Effector memory CD4-positive, alpha-beta T cell (primary cell): ENCODE measurements at regions not wholly inside any gene's neighbourhood (a gene's known extent, or its start where the extent isn't known, plus 50 kb on each side); places are given as distances from the start of the nearest gene placed in this dataset.

Experiments used
- DNase-seq, 3 donors: peaks; one replicate each; pipeline ENCODE4 v3.0.0-alpha.2; 2020
- H3K27ac ChIP-seq: 2 replicates; pipeline ENCODE4 v1.7.0; 2013; ENCODE audit warnings: mild to moderate bottlenecking, low read length, moderate library complexity; ENCODE audit not compliant: insufficient read depth, poor library complexity, severe bottlenecking
- H3K27me3 ChIP-seq: replicated peaks from 2 replicates; pipeline ENCODE4 v1.7.0; 2013; ENCODE audit warnings: mild to moderate bottlenecking, low read length; ENCODE audit not compliant: insufficient read depth, control insufficient read depth, poor library complexity, severe bottlenecking
- H3K36me3 ChIP-seq: 2 replicates; pipeline ENCODE4 v1.7.0; 2013; ENCODE audit warnings: mild to moderate bottlenecking, low read length, moderate library complexity; ENCODE audit not compliant: control insufficient read depth, insufficient read depth
- H3K4me1 ChIP-seq: 2 replicates; pipeline ENCODE4 v1.7.0; 2013; ENCODE audit warnings: low read length, mild to moderate bottlenecking; ENCODE audit not compliant: control insufficient read depth, insufficient read depth, poor library complexity, severe bottlenecking
- H3K4me3 ChIP-seq: 2 replicates; pipeline ENCODE4 v1.7.0; 2013; ENCODE audit warnings: low read length, low read depth, mild to moderate bottlenecking; ENCODE audit not compliant: insufficient read depth, poor library complexity, severe bottlenecking
- H3K9me3 ChIP-seq: 2 replicates; pipeline ENCODE4 v1.7.0; 2013; ENCODE audit warnings: mild to moderate bottlenecking, low read length, moderate library complexity; ENCODE audit not compliant: control insufficient read depth

GRCh38 chr2:64767670-64768468 is 114.2 kb upstream of the SERTAD2 start:
- peaks cover 5% of the 10 kb centered on the region for H3K4me1 ChIP-seq

GRCh38 chr2:64768491-64769005 is 114.8 kb upstream of the SERTAD2 start:
- Histone ChIP-seq H3K27me3 (no peaks in the 10 kb centered on the region), H3K9me3 (no peaks in the 10 kb centered on the region), H3K4me3 (peak overlapping the region; percentile 58), H3K27ac (peak overlapping the region; percentile 76), H3K4me1 (peaks cover 5% of the 10 kb centered on the region), H3K36me3 (no peaks in the 10 kb centered on the region)
- no peak for DNase-seq

More at GRCh38 chr2:64767670-64768468, 114.2 kb upstream of the SERTAD2 start:
- peak; percentile 56 to 69 (median 59) for DNase-seq
- H3K4me3 ChIP-seq: peak overlapping the region; percentile 58
- H3K36me3 ChIP-seq: no peaks in the 10 kb centered on the region
- H3K27ac ChIP-seq: peak overlapping the region; percentile 76
- H3K9me3 ChIP-seq: no peaks in the 10 kb centered on the region
- no peaks in the 10 kb centered on the region for H3K27me3 ChIP-seq

- H3K36me3 ChIP-seq: no peaks in the 10 kb centered on the region
- H3K27ac ChIP-seq: no peak overlapping the region
- H3K4me1 ChIP-seq: peaks cover 5% of the 10 kb centered on the region
- no peak for DNase-seq
- no peak overlapping the region for H3K4me3 ChIP-seq
- no peaks in the 10 kb centered on the region for H3K27me3 ChIP-seq
- H3K9me3 ChIP-seq: no peaks in the 10 kb centered on the region
Measured at GRCh38 chr2:64769392-64770044, 115.8 kb upstream of the SERTAD2 start.

GRCh38 chr2:64770137-64770780 is 116.5 kb upstream of the SERTAD2 start:
- Histone ChIP-seq H3K4me1 (peaks cover 5% of the 10 kb centered on the region), H3K27ac (no peak overlapping the region)
- DNase-seq: no peak

GRCh38 chr2:64770781-64771334 is 117.1 kb upstream of the SERTAD2 start:
- H3K4me1 ChIP-seq: peaks cover 5% of the 10 kb centered on the region
- H3K4me3 ChIP-seq: no peak overlapping the region
- no peak for DNase-seq
- H3K36me3 ChIP-seq: no peaks in the 10 kb centered on the region
- no peaks in the 10 kb centered on the region for H3K9me3 ChIP-seq
- H3K27ac ChIP-seq: no peak overlapping the region
- H3K27me3 ChIP-seq: no peaks in the 10 kb centered on the region

More at GRCh38 chr2:64770137-64770780, 116.5 kb upstream of the SERTAD2 start:
- H3K4me3 ChIP-seq: no peak overlapping the region
- H3K9me3 ChIP-seq: no peaks in the 10 kb centered on the region
- H3K36me3 ChIP-seq: no peaks in the 10 kb centered on the region
- no peaks in the 10 kb centered on the region for H3K27me3 ChIP-seq

GRCh38 chr2:64771737-64772136 is 118.0 kb upstream of the SERTAD2 start:
- Histone ChIP-seq H3K4me3 (no peak overlapping the region), H3K36me3 (no peaks in the 10 kb centered on the region), H3K27ac (no peak overlapping the region), H3K27me3 (no peaks in the 10 kb centered on the region), H3K9me3 (no peaks in the 10 kb centered on the region), H3K4me1 (peaks cover 1% of the 10 kb centered on the region)
- DNase-seq: no peak

- Histone ChIP-seq H3K4me3 (no peak overlapping the region), H3K36me3 (no peaks in the 10 kb centered on the region), H3K9me3 (no peaks in the 10 kb centered on the region), H3K4me1 (no peaks in the 10 kb centered on the region), H3K27me3 (no peaks in the 10 kb centered on the region), H3K27ac (no peak overlapping the region)
- DNase-seq: no peak
Measured at GRCh38 chr2:64773461-64774118, 119.9 kb upstream of the SERTAD2 start.

GRCh38 chr2:64777841-64778240 is 124.1 kb upstream of the SERTAD2 start:
- H3K4me3 ChIP-seq: no peak overlapping the region
- no peak for DNase-seq
- H3K4me1 ChIP-seq: no peaks in the 10 kb centered on the region
- no peaks in the 10 kb centered on the region for H3K27me3 ChIP-seq
- H3K9me3 ChIP-seq: no peaks in the 10 kb centered on the region
- no peak overlapping the region for H3K27ac ChIP-seq
- H3K36me3 ChIP-seq: no peaks in the 10 kb centered on the region

GRCh38 chr2:64779117-64779690 is 125.5 kb upstream of the SERTAD2 start:
- no peak for DNase-seq
- no peaks in the 10 kb centered on the region for H3K36me3 ChIP-seq
- no peaks in the 10 kb centered on the region for H3K9me3 ChIP-seq
- no peak overlapping the region for H3K4me3 ChIP-seq
- no peaks in the 10 kb centered on the region for H3K4me1 ChIP-seq
- no peak overlapping the region for H3K27ac ChIP-seq
- H3K27me3 ChIP-seq: no peaks in the 10 kb centered on the region
